ENCODE measurements at regions not wholly inside any gene's neighbourhood (a gene's known extent, or its start where the extent isn't known, plus 50 kb on each side); places are given as distances from the start of the nearest gene placed in this dataset.

- DNase-seq (no peak), ATAC-seq (replicated peaks) (no peak)
- Mint-ChIP-seq H3K9me3 (peaks cover 21 to 40% of the 10 kb centered on the region in 2 donors), H3K27me3 (no peaks in the 10 kb centered on the region), H3K4me3 (no peak overlapping the region), H3K36me3 (ENCODE audit: insufficient read depth) (peaks cover 2% of the 10 kb centered on the region), H3K4me1 (ENCODE audit: low read depth in 2 of 2) (no peaks in the 10 kb centered on the region), H3K27ac (no peak overlapping the region)
These were observed 806.2 kb downstream of the PLA2G4A start for GRCh38 chr1:187634940-187635339.

- H3K27me3 Mint-ChIP-seq: no peaks in the 10 kb centered on the region
- H3K4me3 Mint-ChIP-seq: no peak overlapping the region
- H3K27ac Mint-ChIP-seq: no peak overlapping the region
- no peaks in the 10 kb centered on the region for H3K4me1 Mint-ChIP-seq (ENCODE audit: low read depth in 2 of 2)
- H3K9me3 Mint-ChIP-seq: peaks cover 14 to 28% of the 10 kb centered on the region in 2 donors
- H3K36me3 Mint-ChIP-seq (ENCODE audit: insufficient read depth): peaks cover 2% of the 10 kb centered on the region
- ATAC-seq (replicated peaks) (no peak), DNase-seq (no peak)
These were observed 810.1 kb downstream of the PLA2G4A start for GRCh38 chr1:187638733-187639434.

- H3K27ac Mint-ChIP-seq: no peak overlapping the region
- H3K36me3 Mint-ChIP-seq (ENCODE audit: insufficient read depth): no peaks in the 10 kb centered on the region
- peaks cover 11 to 19% of the 10 kb centered on the region in 2 donors for H3K9me3 Mint-ChIP-seq
- no peaks in the 10 kb centered on the region for H3K27me3 Mint-ChIP-seq
- no peak for ATAC-seq (replicated peaks)
- no peaks in the 10 kb centered on the region for H3K4me1 Mint-ChIP-seq (ENCODE audit: low read depth in 2 of 2)
- no peak overlapping the region for H3K4me3 Mint-ChIP-seq
- DNase-seq: no peak
These were observed 812.3 kb downstream of the PLA2G4A start for GRCh38 chr1:187641015-187641414.

GRCh38 chr1:187641463-187641862 lies 812.7 kb downstream of the PLA2G4A start:
- Mint-ChIP-seq H3K9me3 (peaks cover 11 to 19% of the 10 kb centered on the region in 2 donors), H3K4me3 (no peak overlapping the region), H3K36me3 (ENCODE audit: insufficient read depth) (no peaks in the 10 kb centered on the region), H3K4me1 (ENCODE audit: low read depth in 2 of 2) (no peaks in the 10 kb centered on the region), H3K27ac (no peak overlapping the region), H3K27me3 (no peaks in the 10 kb centered on the region)
- DNase-seq (no peak), ATAC-seq (replicated peaks) (no peak)

- no peak overlapping the region for H3K4me3 Mint-ChIP-seq
- ATAC-seq (replicated peaks) (no peak), DNase-seq (no peak)
- no peaks in the 10 kb centered on the region for H3K36me3 Mint-ChIP-seq (ENCODE audit: insufficient read depth)
- no peaks in the 10 kb centered on the region for H3K27me3 Mint-ChIP-seq
- H3K9me3 Mint-ChIP-seq: peaks cover 9 to 17% of the 10 kb centered on the region in 2 donors
- H3K27ac Mint-ChIP-seq: no peak overlapping the region
- H3K4me1 Mint-ChIP-seq (ENCODE audit: low read depth in 2 of 2): no peaks in the 10 kb centered on the region
These were observed 813.2 kb downstream of the PLA2G4A start for GRCh38 chr1:187641907-187642306.

- H3K36me3 Mint-ChIP-seq (ENCODE audit: insufficient read depth): no peaks in the 10 kb centered on the region
- H3K9me3 Mint-ChIP-seq: no peaks in the 10 kb centered on the region
- H3K4me3 Mint-ChIP-seq: no peak overlapping the region
- no peak for ATAC-seq (replicated peaks)
- H3K27me3 Mint-ChIP-seq: no peaks in the 10 kb centered on the region
- no peaks in the 10 kb centered on the region for H3K4me1 Mint-ChIP-seq (ENCODE audit: low read depth in 2 of 2)
- H3K27ac Mint-ChIP-seq: no peak overlapping the region
- DNase-seq: no peak
These were observed 816.9 kb downstream of the PLA2G4A start for GRCh38 chr1:187645651-187646050.

GRCh38 chr1:187646536-187647107 lies 817.9 kb downstream of the PLA2G4A start:
- Mint-ChIP-seq H3K36me3 (ENCODE audit: insufficient read depth) (no peaks in the 10 kb centered on the region), H3K27ac (no peak overlapping the region), H3K9me3 (no peaks in the 10 kb centered on the region), H3K4me1 (ENCODE audit: low read depth in 2 of 2) (no peaks in the 10 kb centered on the region), H3K4me3 (no peak overlapping the region), H3K27me3 (no peaks in the 10 kb centered on the region)
- DNase-seq (no peak), ATAC-seq (replicated peaks) (no peak)

- Mint-ChIP-seq H3K36me3 (ENCODE audit: insufficient read depth) (no peaks in the 10 kb centered on the region), H3K4me1 (ENCODE audit: low read depth in 2 of 2) (no peaks in the 10 kb centered on the region), H3K27ac (no peak overlapping the region), H3K9me3 (peaks cover 0 to under 1% of the 10 kb centered on the region in 2 donors), H3K27me3 (no peaks in the 10 kb centered on the region), H3K4me3 (no peak overlapping the region)
- DNase-seq (no peak), ATAC-seq (replicated peaks) (no peak)
These were observed 819.3 kb downstream of the PLA2G4A start for GRCh38 chr1:187648091-187648490.

- Mint-ChIP-seq H3K27ac (no peak overlapping the region), H3K4me1 (ENCODE audit: low read depth in 2 of 2) (no peaks in the 10 kb centered on the region), H3K27me3 (no peaks in the 10 kb centered on the region), H3K36me3 (ENCODE audit: insufficient read depth) (no peaks in the 10 kb centered on the region), H3K4me3 (no peak overlapping the region), H3K9me3 (peaks cover 5 to 8% of the 10 kb centered on the region in 2 donors)
- ATAC-seq (replicated peaks) (no peak), DNase-seq (no peak)
These were observed 825.9 kb downstream of the PLA2G4A start for GRCh38 chr1:187654635-187655034.

GRCh38 chr1:187655104-187655503 lies 826.4 kb downstream of the PLA2G4A start:
- no peak overlapping the region for H3K4me3 Mint-ChIP-seq
- H3K4me1 Mint-ChIP-seq (ENCODE audit: low read depth in 2 of 2): no peaks in the 10 kb centered on the region
- no peak for ATAC-seq (replicated peaks)
- H3K27me3 Mint-ChIP-seq: no peaks in the 10 kb centered on the region
- DNase-seq: no peak
- H3K27ac Mint-ChIP-seq: no peak overlapping the region
- no peaks in the 10 kb centered on the region for H3K36me3 Mint-ChIP-seq (ENCODE audit: insufficient read depth)
- H3K9me3 Mint-ChIP-seq: peaks cover 5 to 13% of the 10 kb centered on the region in 2 donors

- no peak for ATAC-seq (replicated peaks)
- Mint-ChIP-seq H3K27me3 (no peaks in the 10 kb centered on the region), H3K9me3 (peaks cover 0 to 13% of the 10 kb centered on the region in 2 donors), H3K4me3 (no peak overlapping the region), H3K4me1 (ENCODE audit: low read depth in 2 of 2) (no peaks in the 10 kb centered on the region), H3K36me3 (ENCODE audit: insufficient read depth) (no peaks in the 10 kb centered on the region), H3K27ac (no peak overlapping the region)
- DNase-seq: no peak
These were observed 836.7 kb downstream of the PLA2G4A start for GRCh38 chr1:187665483-187665882.

- no peaks in the 10 kb centered on the region for H3K36me3 Mint-ChIP-seq (ENCODE audit: insufficient read depth)
- no peaks in the 10 kb centered on the region for H3K4me1 Mint-ChIP-seq (ENCODE audit: low read depth in 2 of 2)
- no peak overlapping the region for H3K4me3 Mint-ChIP-seq
- H3K27me3 Mint-ChIP-seq: no peaks in the 10 kb centered on the region
- ATAC-seq (replicated peaks) (no peak), DNase-seq (no peak)
- H3K27ac Mint-ChIP-seq: no peak overlapping the region
- no peaks in the 10 kb centered on the region for H3K9me3 Mint-ChIP-seq
These were observed 852.1 kb downstream of the PLA2G4A start for GRCh38 chr1:187680823-187681222.

- Mint-ChIP-seq H3K4me3 (no peak overlapping the region), H3K27ac (no peak overlapping the region), H3K9me3 (no peaks in the 10 kb centered on the region), H3K36me3 (ENCODE audit: insufficient read depth) (no peaks in the 10 kb centered on the region), H3K27me3 (no peaks in the 10 kb centered on the region), H3K4me1 (ENCODE audit: low read depth in 2 of 2) (no peaks in the 10 kb centered on the region)
- ATAC-seq (replicated peaks): no peak
- DNase-seq: no peak
These were observed 853.4 kb downstream of the PLA2G4A start for GRCh38 chr1:187682112-187682511.

GRCh38 chr1:187685333-187685732 lies 856.6 kb downstream of the PLA2G4A start:
- H3K9me3 Mint-ChIP-seq: peaks cover 7 to 12% of the 10 kb centered on the region in 2 donors
- no peak overlapping the region for H3K4me3 Mint-ChIP-seq
- no peak overlapping the region for H3K27ac Mint-ChIP-seq
- no peaks in the 10 kb centered on the region for H3K36me3 Mint-ChIP-seq (ENCODE audit: insufficient read depth)
- no peaks in the 10 kb centered on the region for H3K27me3 Mint-ChIP-seq
- no peak for ATAC-seq (replicated peaks)
- H3K4me1 Mint-ChIP-seq (ENCODE audit: low read depth in 2 of 2): no peaks in the 10 kb centered on the region
- no peak for DNase-seq
